ENCODE measurements at regions not wholly inside any gene's neighbourhood (a gene's known extent, or its start where the extent isn't known, plus 50 kb on each side); places are given as distances from the start of the nearest gene placed in this dataset.

- Histone ChIP-seq H3K23ac (ENCODE audit: low read depth, low read length) (no peak overlapping the region), H2BK20ac (ENCODE audit: low read depth, low read length) (no peak overlapping the region), H2BK120ac (ENCODE audit: low read depth, low read length) (no peak overlapping the region), H3K56ac (ENCODE audit: extremely low read depth, insufficient read depth, low read length) (no peak overlapping the region), H4K8ac (ENCODE audit: low read depth in 2 of 2, low read length in 2 of 2) (no peak overlapping the region), H3K9ac (ENCODE audit: low read depth, low read length) (no peak overlapping the region), H2BK15ac (ENCODE audit: low read depth, low read length) (no peak overlapping the region), H4K5ac (ENCODE audit: low read depth, low read length) (no peak overlapping the region), H3K27me3 (ENCODE audit: control insufficient read depth, insufficient read depth, low read length) (no peaks in the 10 kb centered on the region), H2AK5ac (ENCODE audit: low read depth, low read length) (no peak overlapping the region), H3K9me1 (ENCODE audit: insufficient read depth, low read length) (no peaks in the 10 kb centered on the region), H3K79me1 (ENCODE audit: low read depth in 1 of 2, low read length in 2 of 2) (no peaks in the 10 kb centered on the region), H3K4me3 (ENCODE audit: insufficient read depth, low read depth, low read length) (no peak overlapping the region), H3K9me3 (ENCODE audit: control insufficient read depth, insufficient read depth, low read length) (no peaks in the 10 kb centered on the region; the same call in 1 of the 2 replicates), H2BK5ac (ENCODE audit: low read depth, low read length, poor library complexity, severe bottlenecking) (no peak overlapping the region), H3K4me1 (ENCODE audit: control insufficient read depth, insufficient read depth, low read length) (no peaks in the 10 kb centered on the region), H3K4me2 (ENCODE audit: low read depth, low read length) (no peak overlapping the region), H3K36me3 (ENCODE audit: control insufficient read depth, insufficient read depth, low read length) (no peaks in the 10 kb centered on the region), H2AK9ac (replicated peaks; ENCODE audit: low read depth, low read length, poor library complexity) (no peak overlapping the region), H2AFZ (replicated peaks; ENCODE audit: low read length, poor library complexity) (no peak overlapping the region), H3K14ac (replicated peaks; ENCODE audit: low read depth, low read length) (no peak overlapping the region), H3K4ac (ENCODE audit: low read depth, low read length) (no peak overlapping the region), H3K27ac (ENCODE audit: insufficient read depth, low read length) (no peak overlapping the region), H3K18ac (ENCODE audit: low read depth, low read length) (no peak overlapping the region), H4K91ac (ENCODE audit: insufficient read depth, low read depth, low read length) (no peak overlapping the region), H4K20me1 (ENCODE audit: insufficient read depth, low read length) (no peaks in the 10 kb centered on the region)
- intact Hi-C loops (cut with micrococcal nuclease) (no loop called here), dilution Hi-C loops (cut with HindIII; ENCODE audit: low sequenced_read_pairs, unreplicated experiment) (no loop called here), in situ Hi-C loops (cut with MboI; ENCODE audit: low sequenced_read_pairs) (no loop called here)
- ATAC-seq (ENCODE audit: low read depth): no peak
- WGBS, 2 experiments (ENCODE audit: extremely low coverage in 2 of 2, insufficient read length in 1 of 2): no CpG with 5 or more reads among the region's 4 CpGs
- POLR2A ChIA-PET (ENCODE audit: unreplicated experiment): no interaction called here
- no peak for DNase-seq
- CTCF ChIA-PET: no interaction called here
- BruUV-seq (replicated peaks): no TSS peak
- TF ChIP-seq MAZ (IDR thresholded peaks at IDR 0.05; ENCODE audit: borderline replicate concordance, low read depth, low read length) (no peak), CHD1 (IDR thresholded peaks at IDR 0.05; ENCODE audit: low read depth, low read length) (no peak), RCOR1 (IDR thresholded peaks at IDR 0.05; ENCODE audit: insufficient replicate concordance, low read length) (no peak), RAD21 (IDR thresholded peaks at IDR 0.05; ENCODE audit: low read length) (no peak), MAFK (IDR thresholded peaks at IDR 0.05; ENCODE audit: low read depth, low read length) (no peak), ELK1 (IDR thresholded peaks at IDR 0.05; ENCODE audit: borderline replicate concordance, low read depth, low read length) (no peak), BHLHE40 (IDR thresholded peaks at IDR 0.05; ENCODE audit: low read depth, low read length) (no peak), FOS (IDR thresholded peaks at IDR 0.05; ENCODE audit: low read depth, low read length) (no peak), POLR2A (IDR thresholded peaks at IDR 0.05; ENCODE audit: low read depth, low read length) (no peak), SMC3 (IDR thresholded peaks at IDR 0.05; ENCODE audit: low read depth, low read length) (no peak)
Measured at GRCh38 chr2:21280793-21281192, 157.0 kb downstream of the TDRD15 start.

All from IMR-90 (cell line).